ENCODE measurements at regions not wholly inside any gene's neighbourhood (a gene's known extent, or its start where the extent isn't known, plus 50 kb on each side); places are given as distances from the start of the nearest gene placed in this dataset.
"Not testable (repeated sequence)": the region's sequence is repeated elsewhere in the genome, so short reads cannot be mapped to it uniquely, and the experiment has no call there.

- not testable (repeated sequence) for TF ChIP-seq CTCF (IDR thresholded peaks at IDR 0.05); ZFX (IDR thresholded peaks at IDR 0.05; ENCODE audit: borderline replicate concordance)
Observed at GRCh38 chr2:12569929-12570328, 146.8 kb upstream of the TRIB2 start.

Data from 22Rv1 (cell line).